Astrocyte (in vitro differentiated cells and primary cell): ENCODE measurements at regions not wholly inside any gene's neighbourhood (a gene's known extent, or its start where the extent isn't known, plus 50 kb on each side); places are given as distances from the start of the nearest gene placed in this dataset.

ENCODE experiments used
- DNase-seq: peaks from one replicate; pipeline ENCODE4 v3.0.0-alpha.2; 2010; ENCODE audit warnings: low read depth
- FAIRE-seq: peaks from 2 replicates; lab custom pipeline; 2011; peaks lifted over from hg19 to GRCh38; lab: Jason Lieb, UNC
- H2AFZ ChIP-seq: 2 replicates; pipeline ENCODE4 v1.6.0; 2012; ENCODE audit warnings: low read depth, low read length, inconsistent platforms
- H3K27ac ChIP-seq: 2 replicates; pipeline ENCODE4 v1.5.1; 2011; ENCODE audit warnings: low read depth, low read length, inconsistent platforms
- H3K27me3 ChIP-seq: 2 replicates; pipeline ENCODE4 v1.6.0; 2011; ENCODE audit warnings: low read length, inconsistent platforms; ENCODE audit not compliant: insufficient read depth
- H3K36me3 ChIP-seq: 2 replicates; pipeline ENCODE4 v1.5.1; 2011; ENCODE audit warnings: low read length, inconsistent platforms; ENCODE audit not compliant: insufficient read depth
- H3K4me1 ChIP-seq: 2 replicates; pipeline ENCODE4 v1.5.1; 2011; ENCODE audit warnings: low read length, inconsistent platforms; ENCODE audit not compliant: insufficient read depth
- H3K4me2 ChIP-seq: 2 replicates; pipeline ENCODE4 v1.6.0; 2012; ENCODE audit warnings: low read length, inconsistent platforms
- H3K4me3 ChIP-seq: 2 replicates; pipeline ENCODE4 v1.5.1; 2011; ENCODE audit warnings: low read depth, mild to moderate bottlenecking, low read length, inconsistent platforms; ENCODE audit not compliant: insufficient read depth
- H3K79me2 ChIP-seq: 2 replicates; pipeline ENCODE4 v1.6.0; 2012; ENCODE audit warnings: mild to moderate bottlenecking, low read length, inconsistent platforms; ENCODE audit not compliant: insufficient read depth
- H3K9ac ChIP-seq: 2 replicates; pipeline ENCODE4 v1.6.0; 2012; ENCODE audit warnings: mild to moderate bottlenecking, low read length, inconsistent platforms
- H3K9me3 ChIP-seq: 2 replicates; pipeline ENCODE4 v1.5.1; 2012; ENCODE audit warnings: low read depth, mild to moderate bottlenecking, low read length, inconsistent platforms; ENCODE audit not compliant: insufficient read depth
- H4K20me1 ChIP-seq: 2 replicates; pipeline ENCODE4 v1.6.0; 2012; ENCODE audit warnings: low read length, inconsistent platforms; ENCODE audit not compliant: insufficient read depth
- H3K27ac Mint-ChIP-seq: one replicate; pipeline ENCODE4 v1.8.0; 2021; ENCODE audit warnings: mild to moderate bottlenecking, mixed read lengths; ENCODE audit not compliant: unreplicated experiment
- H3K27me3 Mint-ChIP-seq: one replicate; pipeline ENCODE4 v1.8.0; 2021; ENCODE audit warnings: low read depth, mixed read lengths; ENCODE audit not compliant: unreplicated experiment
- H3K36me3 Mint-ChIP-seq: one replicate; pipeline ENCODE4 v1.8.0; 2021; ENCODE audit warnings: low read depth, mixed read lengths; ENCODE audit not compliant: unreplicated experiment
- H3K4me1 Mint-ChIP-seq: one replicate; pipeline ENCODE4 v1.8.0; 2021; ENCODE audit warnings: low read depth, mixed read lengths; ENCODE audit not compliant: unreplicated experiment
- H3K4me3 Mint-ChIP-seq: one replicate; pipeline ENCODE4 v1.8.0; 2021; ENCODE audit warnings: mild to moderate bottlenecking, moderate library complexity, mixed read lengths; ENCODE audit not compliant: unreplicated experiment
- H3K9me3 Mint-ChIP-seq: one replicate; pipeline ENCODE4 v1.8.0; 2021; ENCODE audit warnings: mild to moderate bottlenecking, mixed read lengths; ENCODE audit not compliant: unreplicated experiment
- EZH2 ChIP-seq: IDR thresholded peaks from 2 replicates; pipeline ENCODE4 v1.6.1; 2012; ENCODE audit warnings: mild to moderate bottlenecking, low read length, inconsistent platforms; ENCODE audit not compliant: insufficient read depth
- TF ChIP-seq, protein P1 (sequence below): IDR thresholded peaks from 2 replicates; pipeline ENCODE4 v1.5.1; 2011; ENCODE audit warnings: low read depth, mild to moderate bottlenecking, inconsistent platforms, low read length, moderate library complexity; ENCODE audit not compliant: insufficient read depth

DNA sequence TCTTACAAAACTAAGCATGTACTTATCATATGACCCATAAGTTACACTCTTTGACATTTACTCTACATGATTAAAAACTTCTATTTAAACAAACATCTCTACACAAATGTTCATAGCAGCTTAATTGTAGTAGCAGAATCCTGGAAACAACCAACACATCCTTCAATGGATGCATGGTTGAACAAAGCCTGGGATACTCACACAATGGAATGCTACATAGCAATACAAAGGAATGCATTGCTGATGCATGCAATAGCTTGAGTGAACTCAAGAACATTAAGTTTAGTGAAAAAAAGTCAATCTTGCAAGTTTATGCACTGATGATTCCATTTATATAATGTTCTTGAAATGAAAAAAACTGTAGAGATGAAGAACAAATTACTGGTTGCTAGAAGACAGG is 686.9 kb downstream of the LRRIQ3 start:
- no peak overlapping the region for H3K9ac ChIP-seq
- no peaks in the 10 kb centered on the region for H3K4me1 Mint-ChIP-seq
- H3K27ac ChIP-seq, result no peak overlapping the region
- H3K4me1 ChIP-seq, result no peaks in the 10 kb centered on the region
- no peak overlapping the region for H3K4me3 Mint-ChIP-seq
- no peak overlapping the region for H3K4me3 ChIP-seq
- TF ChIP-seq, protein P1, sequence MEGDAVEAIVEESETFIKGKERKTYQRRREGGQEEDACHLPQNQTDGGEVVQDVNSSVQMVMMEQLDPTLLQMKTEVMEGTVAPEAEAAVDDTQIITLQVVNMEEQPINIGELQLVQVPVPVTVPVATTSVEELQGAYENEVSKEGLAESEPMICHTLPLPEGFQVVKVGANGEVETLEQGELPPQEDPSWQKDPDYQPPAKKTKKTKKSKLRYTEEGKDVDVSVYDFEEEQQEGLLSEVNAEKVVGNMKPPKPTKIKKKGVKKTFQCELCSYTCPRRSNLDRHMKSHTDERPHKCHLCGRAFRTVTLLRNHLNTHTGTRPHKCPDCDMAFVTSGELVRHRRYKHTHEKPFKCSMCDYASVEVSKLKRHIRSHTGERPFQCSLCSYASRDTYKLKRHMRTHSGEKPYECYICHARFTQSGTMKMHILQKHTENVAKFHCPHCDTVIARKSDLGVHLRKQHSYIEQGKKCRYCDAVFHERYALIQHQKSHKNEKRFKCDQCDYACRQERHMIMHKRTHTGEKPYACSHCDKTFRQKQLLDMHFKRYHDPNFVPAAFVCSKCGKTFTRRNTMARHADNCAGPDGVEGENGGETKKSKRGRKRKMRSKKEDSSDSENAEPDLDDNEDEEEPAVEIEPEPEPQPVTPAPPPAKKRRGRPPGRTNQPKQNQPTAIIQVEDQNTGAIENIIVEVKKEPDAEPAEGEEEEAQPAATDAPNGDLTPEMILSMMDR, result no peak
- TF ChIP-seq EZH2, result no peak
- H3K36me3 Mint-ChIP-seq, result no peaks in the 10 kb centered on the region
- no peak overlapping the region for H3K27ac Mint-ChIP-seq
- H3K9me3 Mint-ChIP-seq, result no peaks in the 10 kb centered on the region
- no peaks in the 10 kb centered on the region for H4K20me1 ChIP-seq
- no peak overlapping the region for H3K4me2 ChIP-seq
- H3K27me3 ChIP-seq, result no peaks in the 10 kb centered on the region
- no peaks in the 10 kb centered on the region for H3K36me3 ChIP-seq
- H3K79me2 ChIP-seq, result no peaks in the 10 kb centered on the region
- no peaks in the 10 kb centered on the region for H3K27me3 Mint-ChIP-seq
- H2AFZ ChIP-seq, result no peak overlapping the region
- FAIRE-seq, result no peak
- H3K9me3 ChIP-seq, result no peaks in the 10 kb centered on the region
- DNase-seq, result no peak

DNA sequence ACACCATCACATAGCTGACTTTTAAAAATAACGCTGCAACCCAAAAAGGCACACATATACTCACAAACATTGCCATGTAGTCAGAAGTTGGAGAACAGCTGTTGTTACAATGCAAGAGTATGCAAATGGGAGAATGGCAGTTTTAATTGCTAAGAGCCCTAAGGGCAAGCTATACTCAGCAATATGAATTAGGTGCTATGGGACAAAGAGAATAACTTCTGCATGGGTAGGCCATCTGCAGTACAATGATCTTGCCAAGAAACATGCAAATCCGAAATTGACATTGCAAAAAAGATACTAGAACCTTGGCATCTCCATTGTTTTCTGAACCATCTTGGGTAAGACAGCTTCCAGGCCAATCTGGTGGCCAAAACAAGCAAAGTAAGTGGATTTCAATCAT is 697.8 kb downstream of the LRRIQ3 start:
- H3K9me3 ChIP-seq, result no peaks in the 10 kb centered on the region
- Mint-ChIP-seq H3K27ac (no peak overlapping the region), H3K27me3 (no peaks in the 10 kb centered on the region), H3K4me1 (no peaks in the 10 kb centered on the region), H3K36me3 (no peaks in the 10 kb centered on the region), H3K9me3 (no peaks in the 10 kb centered on the region), H3K4me3 (no peak overlapping the region)
- H3K79me2 ChIP-seq, result no peaks in the 10 kb centered on the region
- no peaks in the 10 kb centered on the region for H3K36me3 ChIP-seq
- TF ChIP-seq EZH2, result no peak
- TF ChIP-seq, protein P1, result no peak
- no peaks in the 10 kb centered on the region for H3K27me3 ChIP-seq
- DNase-seq, result no peak
- no peak overlapping the region for H3K4me2 ChIP-seq
- no peak overlapping the region for H3K4me3 ChIP-seq
- no peak overlapping the region for H3K9ac ChIP-seq
- H2AFZ ChIP-seq, result no peak overlapping the region
- no peak overlapping the region for H3K27ac ChIP-seq
- no peaks in the 10 kb centered on the region for H4K20me1 ChIP-seq
- H3K4me1 ChIP-seq, result no peaks in the 10 kb centered on the region
- FAIRE-seq, result no peak

DNA sequence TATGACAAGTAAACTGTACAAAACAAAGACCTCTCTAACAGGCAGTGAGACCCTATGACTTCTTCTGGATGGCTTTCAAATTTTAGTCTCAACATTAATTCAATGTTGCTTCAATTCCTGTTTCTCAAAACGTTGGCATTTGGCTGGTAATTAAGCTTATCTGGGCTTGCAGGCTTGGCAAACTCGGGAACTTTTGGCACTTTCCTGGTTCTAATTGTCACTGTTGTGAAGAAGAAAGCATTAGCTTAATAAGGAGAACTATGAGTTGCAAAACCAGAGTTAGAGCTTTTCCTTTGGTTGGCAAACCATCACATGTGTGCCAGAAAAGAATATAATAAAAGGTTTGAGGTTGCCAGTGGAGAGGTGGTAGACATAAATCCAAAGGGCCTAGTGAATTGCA is 698.3 kb downstream of the LRRIQ3 start:
- no peak overlapping the region for H3K9ac ChIP-seq
- DNase-seq (no peak), FAIRE-seq (no peak)
- no peaks in the 10 kb centered on the region for H4K20me1 ChIP-seq
- H3K36me3 ChIP-seq, result no peaks in the 10 kb centered on the region
- TF ChIP-seq, protein P1, result no peak
- TF ChIP-seq EZH2, result no peak
- H3K4me3 ChIP-seq, result no peak overlapping the region
- H3K4me1 Mint-ChIP-seq, result no peaks in the 10 kb centered on the region
- H3K4me3 Mint-ChIP-seq, result no peak overlapping the region
- no peak overlapping the region for H3K4me2 ChIP-seq
- H3K36me3 Mint-ChIP-seq, result no peaks in the 10 kb centered on the region
- no peaks in the 10 kb centered on the region for H3K79me2 ChIP-seq
- H2AFZ ChIP-seq, result no peak overlapping the region
- H3K27ac Mint-ChIP-seq, result no peak overlapping the region
- no peaks in the 10 kb centered on the region for H3K27me3 ChIP-seq
- H3K9me3 Mint-ChIP-seq, result no peaks in the 10 kb centered on the region
- H3K27me3 Mint-ChIP-seq, result no peaks in the 10 kb centered on the region
- H3K9me3 ChIP-seq, result no peaks in the 10 kb centered on the region
- H3K27ac ChIP-seq, result no peak overlapping the region
- H3K4me1 ChIP-seq, result no peaks in the 10 kb centered on the region
